ENCODE measurements at regions not wholly inside any gene's neighbourhood (a gene's known extent, or its start where the extent isn't known, plus 50 kb on each side); places are given as distances from the start of the nearest gene placed in this dataset.

GRCh38 chr12:29847246-29847645, 63.5 kb upstream of the TMTC1 start:
- no peak overlapping the region for H2AFZ ChIP-seq (ENCODE audit: low read length, unreplicated experiment)
- H3K4me1 ChIP-seq (ENCODE audit: control insufficient read depth, insufficient read depth, low read length, unreplicated experiment): no peaks in the 10 kb centered on the region
- no peaks in the 10 kb centered on the region for H3K36me3 ChIP-seq (ENCODE audit: insufficient read depth, low read length)
- no peak overlapping the region for H3K4me3 ChIP-seq (ENCODE audit: low read depth, low read length)
- H3K79me2 ChIP-seq (ENCODE audit: control insufficient read depth, insufficient read depth, low read length, unreplicated experiment): no peaks in the 10 kb centered on the region
- no peak overlapping the region for H3K27ac ChIP-seq (ENCODE audit: low read depth, low read length)
- H3K27me3 ChIP-seq (ENCODE audit: insufficient read depth, low read length): no peaks in the 10 kb centered on the region

GRCh38 chr12:29844667-29845066, 60.9 kb upstream of the TMTC1 start:
- Histone ChIP-seq H3K4me3 (ENCODE audit: low read depth, low read length) (no peak overlapping the region), H3K79me2 (ENCODE audit: control insufficient read depth, insufficient read depth, low read length, unreplicated experiment) (no peaks in the 10 kb centered on the region), H3K36me3 (ENCODE audit: insufficient read depth, low read length) (no peaks in the 10 kb centered on the region), H3K27me3 (ENCODE audit: insufficient read depth, low read length) (no peaks in the 10 kb centered on the region), H2AFZ (ENCODE audit: low read length, unreplicated experiment) (no peak overlapping the region), H3K27ac (ENCODE audit: low read depth, low read length) (no peak overlapping the region), H3K4me1 (ENCODE audit: control insufficient read depth, insufficient read depth, low read length, unreplicated experiment) (no peaks in the 10 kb centered on the region)

- H3K36me3 ChIP-seq (ENCODE audit: insufficient read depth, low read length): no peaks in the 10 kb centered on the region
- no peak overlapping the region for H3K4me3 ChIP-seq (ENCODE audit: low read depth, low read length)
- no peak overlapping the region for H2AFZ ChIP-seq (ENCODE audit: low read length, unreplicated experiment)
- no peaks in the 10 kb centered on the region for H3K79me2 ChIP-seq (ENCODE audit: control insufficient read depth, insufficient read depth, low read length, unreplicated experiment)
- no peaks in the 10 kb centered on the region for H3K27me3 ChIP-seq (ENCODE audit: insufficient read depth, low read length)
- no peaks in the 10 kb centered on the region for H3K4me1 ChIP-seq (ENCODE audit: control insufficient read depth, insufficient read depth, low read length, unreplicated experiment)
- H3K27ac ChIP-seq (ENCODE audit: low read depth, low read length): no peak overlapping the region
These were observed 59.3 kb upstream of the TMTC1 start for GRCh38 chr12:29843036-29843435.

- no peaks in the 10 kb centered on the region for H3K79me2 ChIP-seq (ENCODE audit: control insufficient read depth, insufficient read depth, low read length, unreplicated experiment)
- no peak overlapping the region for H2AFZ ChIP-seq (ENCODE audit: low read length, unreplicated experiment)
- no peak overlapping the region for H3K27ac ChIP-seq (ENCODE audit: low read depth, low read length)
- H3K4me3 ChIP-seq (ENCODE audit: low read depth, low read length): no peak overlapping the region
- no peaks in the 10 kb centered on the region; the same call in 1 of the 2 replicates for H3K36me3 ChIP-seq (ENCODE audit: insufficient read depth, low read length)
- no peaks in the 10 kb centered on the region for H3K27me3 ChIP-seq (ENCODE audit: insufficient read depth, low read length)
- H3K4me1 ChIP-seq (ENCODE audit: control insufficient read depth, insufficient read depth, low read length, unreplicated experiment): no peaks in the 10 kb centered on the region
These were observed 55.0 kb upstream of the TMTC1 start for GRCh38 chr12:29838768-29839167.

Measured in ACC112 (cell line).